ENCODE measurements at regions not wholly inside any gene's neighbourhood (a gene's known extent, or its start where the extent isn't known, plus 50 kb on each side); places are given as distances from the start of the nearest gene placed in this dataset.

- no peak for DNase-seq (ENCODE audit: low read depth in 1 of 2, low spot score in 2 of 2)
- Histone ChIP-seq H4K5ac (ENCODE audit: insufficient read length, low read depth, low read length) (no peak overlapping the region), H3K27me3 (replicated peaks in 1 of 4; ENCODE audit: control insufficient read depth in 3 of 4, extremely low read depth in 1 of 4, insufficient read depth in 3 of 4, low read length in 3 of 4) (no peaks in the 10 kb centered on the region), H2BK20ac (ENCODE audit: low read length) (no peak overlapping the region), H3K4ac (replicated peaks; ENCODE audit: insufficient read length, low read depth, low read length) (no peak overlapping the region), H2BK15ac (ENCODE audit: low read length) (no peak overlapping the region), H2BK5ac (ENCODE audit: low read depth, low read length) (no peak overlapping the region), H3K14ac (ENCODE audit: insufficient read length) (no peak overlapping the region), H3K4me1 (replicated peaks in 1 of 4; ENCODE audit: control insufficient read depth in 3 of 4, insufficient read depth in 4 of 4, low read length in 3 of 4) (no peaks in the 10 kb centered on the region), H3K79me2 (ENCODE audit: control insufficient read depth in 1 of 2, insufficient read depth in 2 of 2, low read length in 2 of 2) (no peaks in the 10 kb centered on the region), H3K4me3 (ENCODE audit: extremely low read depth in 1 of 4, insufficient read depth in 2 of 4, low read depth in 3 of 4, low read length in 4 of 4) (no peak overlapping the region), H3K23me2 (ENCODE audit: low read depth, low read length) (no peaks in the 10 kb centered on the region), H2BK12ac (ENCODE audit: low read depth, low read length) (no peak overlapping the region), H2BK120ac (replicated peaks; ENCODE audit: low read depth, low read length) (no peak overlapping the region), H2AFZ (ENCODE audit: low read length) (no peak overlapping the region), H3K79me1 (ENCODE audit: low read depth, low read length) (no peaks in the 10 kb centered on the region), H3K23ac (ENCODE audit: insufficient read length) (no peak overlapping the region), H3K56ac (replicated peaks; ENCODE audit: insufficient read length, low read depth, low read length) (no peak overlapping the region), H3K9ac (replicated peaks in 1 of 4; ENCODE audit: extremely low read depth in 1 of 4, low read depth in 3 of 4, low read length in 3 of 4) (no peak overlapping the region), H3K36me3 (ENCODE audit: control insufficient read depth in 2 of 4, insufficient read depth in 4 of 4, low read length in 3 of 4) (no peaks in the 10 kb centered on the region; a peak in 1 of 8 replicates), H4K91ac (replicated peaks; ENCODE audit: insufficient read length, low read length) (no peak overlapping the region), H3K9me3 (ENCODE audit: insufficient read depth in 2 of 2, low read depth in 1 of 2, low read length in 1 of 2) (peaks cover 26 to 29% of the 10 kb centered on the region in 2 experiments), H2AK5ac (ENCODE audit: low read depth, low read length) (no peak overlapping the region), H3K27ac (ENCODE audit: low read depth, low read length) (no peak overlapping the region), H3K4me2 (ENCODE audit: insufficient read depth in 1 of 2, low read depth in 2 of 2, low read length in 2 of 2) (no peak overlapping the region), H3K18ac (ENCODE audit: extremely low read depth, low read length) (no peak overlapping the region), H4K8ac (ENCODE audit: extremely low read depth, insufficient read depth, low read length) (no peak overlapping the region), H4K20me1 (replicated peaks in 1 of 2; ENCODE audit: control insufficient read depth in 1 of 2, insufficient read depth in 2 of 2, low read length in 2 of 2) (no peaks in the 10 kb centered on the region)
- WGBS, 2 experiments (ENCODE audit: extremely low coverage in 1 of 2, insufficient coverage in 1 of 2, insufficient read length in 1 of 2, insufficient replicate concordance in 2 of 2, low coverage in 1 of 2, low lambda C conversion rate in 2 of 2, missing lambda C conversion rate in 1 of 2) = 97% methylated on average over 2 of the region's 2 CpGs; no CpG with 5 or more reads in 1 of the 2 experiments
- ChIA-PET CTCF (ENCODE audit: partially characterized antibody) (no interaction called here), POLR2A (ENCODE audit: partially characterized antibody) (no interaction called here)
- TF ChIP-seq BRCA1 (IDR thresholded peaks at IDR 0.05; ENCODE audit: low read depth, low read length) (no peak), ATF2 (IDR thresholded peaks at IDR 0.05; ENCODE audit: low read length) (no peak)
- FAIRE-seq = no peak
Observed at GRCh38 chr6:145442110-145442509, 293.2 kb downstream of the EPM2A start.

All from H1 (cell line).